K562 (cell line): ENCODE measurements at regions not wholly inside any gene's neighbourhood (a gene's known extent, or its start where the extent isn't known, plus 50 kb on each side); places are given as distances from the start of the nearest gene placed in this dataset.

Experiments
- ATAC-seq: fragments of 200-7000 bp; cut with Tn5 transposase; 3 replicates; pipeline ENCODE4 v1.9.1; 2020; ENCODE audit warnings: moderate library complexity
- BruUV-seq: library from RNA; stranded (reverse); fragments of 400-500 nt; replicated peaks from 2 replicates; lab custom pipeline; 2021; lab: Mats Ljungman, UMichigan
- CTCF ChIA-PET: fragments of 300-600 bp; formaldehyde crosslinking; extraction: SDS; loops from one replicate; lab custom pipeline; 2021; ENCODE audit warnings: low intra/inter-chr PET ratio; lab: Yijun Ruan, JAX
- POLR2A ChIA-PET: fragments of 300-600, 350-650 bp; sonication (Branson Sonifier 250); formaldehyde crosslinking; extraction: SDS; loops from one replicate; lab custom pipeline; 2021; ENCODE audit warnings: antibody characterized with exemption, inconsistent platforms; lab: Yijun Ruan, JAX
- DNase-seq, 4 experiments: peaks; one replicate each; pipeline versions ENCODE4 v3.0.0 to v3.0.0-alpha.2; 2011 to 2018; ENCODE audit warnings: low spot score in 3 of 4, mixed read lengths in 3 of 4; ENCODE audit errors: extremely low read depth in 1 of 4
- FAIRE-seq: peaks from 2 replicates; lab custom pipeline; 2011; peaks lifted over from hg19 to GRCh38; lab: Jason Lieb, UNC
- H2AFZ ChIP-seq: 2 replicates; pipeline ENCODE4 v1.6.0; 2011; ENCODE audit warnings: low read depth, low read length, control low read depth, inconsistent platforms
- H3K27ac ChIP-seq: fragments of 200-600 bp; 3 replicates; pipeline ENCODE4 v1.8.0; 2011; ENCODE audit warnings: low read depth, mild to moderate bottlenecking, control low read depth, inconsistent platforms, low read length, moderate library complexity, mixed read lengths; ENCODE audit errors: extremely low read depth
- H3K27me3 ChIP-seq, 2 experiments: fragments of 300-600 bp in 1 of 2; 2 replicates in 1 of 2; 3 replicates in 1 of 2; pipeline versions ENCODE4 v1.6.0 to v1.8.0; 2011; ENCODE audit warnings: inconsistent platforms in 2 of 2, low read length in 2 of 2, mild to moderate bottlenecking in 1 of 2, mixed read lengths in 1 of 2, moderate library complexity in 1 of 2; ENCODE audit not compliant: control insufficient read depth in 2 of 2, insufficient read depth in 2 of 2
- H3K36me3 ChIP-seq: fragments of 300-600 bp; 3 replicates; pipeline ENCODE4 v1.8.0; 2011; ENCODE audit warnings: mild to moderate bottlenecking, low read length, inconsistent platforms; ENCODE audit not compliant: control insufficient read depth, insufficient read depth
- H3K4me1 ChIP-seq, 2 experiments: fragments of 200-600 bp in 1 of 2; replicated peaks in 1 of 2; 2 replicates in 1 of 2; 3 replicates in 1 of 2; pipeline versions ENCODE4 v1.5.1 to v1.8.0; 2011; ENCODE audit warnings: inconsistent platforms in 2 of 2, low read length in 2 of 2, mild to moderate bottlenecking in 1 of 2, mixed read lengths in 1 of 2, moderate library complexity in 1 of 2; ENCODE audit not compliant: control insufficient read depth in 2 of 2, insufficient read depth in 2 of 2
- H3K4me2 ChIP-seq: 2 replicates; pipeline ENCODE4 v1.6.1; 2011; ENCODE audit warnings: low read length, control low read depth, inconsistent platforms, mixed read lengths; ENCODE audit not compliant: insufficient read depth
- H3K4me3 ChIP-seq: fragments of 200-600 bp; sonication (generic), shearing (Covaris generic); 2 replicates; pipeline ENCODE4 v1.5.1; 2016; ENCODE audit warnings: control low read depth, inconsistent platforms
- H3K79me2 ChIP-seq: fragments of 200-600 bp; 3 replicates; pipeline ENCODE4 v1.8.0; 2011; ENCODE audit warnings: low read length, inconsistent platforms; ENCODE audit not compliant: control insufficient read depth, insufficient read depth
- H3K9ac ChIP-seq, 2 experiments: 2 replicates each; pipeline versions ENCODE4 v1.6.0 to v1.6.1; 2011; ENCODE audit warnings: low read depth in 2 of 2, low read length in 2 of 2, control low read depth in 1 of 2, inconsistent platforms in 1 of 2, mild to moderate bottlenecking in 1 of 2, mixed read lengths in 1 of 2; ENCODE audit not compliant: insufficient read depth in 1 of 2
- H3K9me1 ChIP-seq: one replicate; pipeline ENCODE4 v1.6.0; 2011; ENCODE audit warnings: inconsistent platforms, mild to moderate bottlenecking, low read length, moderate library complexity; ENCODE audit not compliant: control insufficient read depth, insufficient read depth
- H3K9me3 ChIP-seq: replicated peaks from 2 replicates; pipeline ENCODE4 v1.5.1; 2011; ENCODE audit warnings: low read depth, low read length, inconsistent platforms; ENCODE audit not compliant: control insufficient read depth, insufficient read depth
- H4K20me1 ChIP-seq: replicated peaks from 2 replicates; pipeline ENCODE4 v1.6.1; 2011; ENCODE audit warnings: low read length, inconsistent platforms, mixed read lengths; ENCODE audit not compliant: control insufficient read depth, insufficient read depth
- PRPF4 ChIP-seq: fragments of 200-400 bp; formaldehyde crosslinking; IDR thresholded peaks from one replicate; pipeline ENCODE4 v1.6.1; 2017; ENCODE audit warnings: low read length, low read depth, mild to moderate bottlenecking; ENCODE audit not compliant: insufficient read depth, poor library complexity, severe bottlenecking
- RBM25 ChIP-seq: fragments of 200-400 bp; formaldehyde crosslinking; IDR thresholded peaks from 2 replicates; pipeline ENCODE4 v1.6.1; 2018; ENCODE audit warnings: low read length, low read depth, moderate library complexity; ENCODE audit not compliant: severe bottlenecking
- ZNF121 ChIP-seq: sonication (generic); formaldehyde crosslinking; conservative IDR thresholded peaks from 2 replicates; pipeline ENCODE4 v1.8.0; 2022; ENCODE audit warnings: missing genetic modification reagents
- ZNF184 ChIP-seq: sonication (generic); formaldehyde crosslinking; IDR thresholded peaks from 2 replicates; pipeline ENCODE4 v1.5.0; 2020; ENCODE audit warnings: missing genetic modification reagents
- WGBS: fragments of 100-300 bp; shearing (Covaris generic); methylation state at CpG from one replicate; pipeline ENCODE4 v1.1.6; 2016; ENCODE audit warnings: low coverage, mixed read lengths; ENCODE audit not compliant: insufficient coverage; ENCODE audit errors: missing lambda C conversion rate; 5-methylcytosine and 5-hydroxymethylcytosine counted together
- in situ Hi-C: fragments of 300-500 bp; cut with MboI; formaldehyde crosslinking; loops from 4 replicates; pipeline ENCODE4 v1.15.0; 2018; ENCODE audit warnings: inconsistent platforms, mixed read lengths
- intact Hi-C: fragments of 100-400 bp; cut with micrococcal nuclease; formaldehyde crosslinking; loops from 2 replicates; pipeline ENCODE4 v1.14.2; 2022
- TF ChIP-seq, protein P1 (sequence below): fragments of 450-650 bp; IDR thresholded peaks from 2 replicates; pipeline ENCODE4 v1.6.1; 2014; ENCODE audit warnings: low read depth, mild to moderate bottlenecking, moderate library complexity, borderline replicate concordance

DNA sequence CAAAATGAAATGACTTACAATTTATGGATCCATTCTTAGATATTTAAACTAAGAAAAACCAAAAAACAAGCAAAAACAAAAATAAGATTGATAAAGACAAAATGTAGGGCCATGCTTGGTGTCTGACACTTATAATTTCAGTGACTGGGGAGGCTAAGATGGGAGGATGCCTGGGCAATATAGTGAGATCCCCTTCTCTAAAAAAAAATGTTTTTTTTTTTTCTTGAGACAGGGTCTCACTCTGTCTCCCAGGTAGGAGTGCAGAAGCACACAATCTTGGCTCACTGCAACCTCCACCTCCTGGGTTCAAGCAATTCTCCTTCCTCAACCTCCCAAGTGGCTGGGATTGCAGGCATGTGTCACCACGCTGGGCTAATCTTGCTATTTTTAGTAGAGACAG is 92.4 kb downstream of the HFE start:
- no peak overlapping the region for H3K4me2 ChIP-seq
- peaks cover 7% of the 10 kb centered on the region; the same call in 1 of the 3 replicates for H3K36me3 ChIP-seq
- peaks cover 0 to 2% of the 10 kb centered on the region in 2 experiments; a peak in 4 of 5 replicates for H3K4me1 ChIP-seq
- no peaks in the 10 kb centered on the region for H3K9me1 ChIP-seq
- FAIRE-seq, result no peak
- ChIA-PET CTCF (interaction anchor here (0.6 kb wide), 1 partner anchor 235 kb away, joined by 3 read pairs; no protein-coding TSS in a partner anchor), POLR2A (interaction anchor here (0.7 to 11.9 kb wide), 5 partner anchors 11 to 389 kb away, joined by 3 to 323 read pairs (median 4); a partner anchor contains a TSS)
- BruUV-seq, result no TSS peak
- intact Hi-C loops (loop anchor here (5.0 kb wide), 2 partner anchors 133 to 373 kb away; no protein-coding TSS in a partner anchor), in situ Hi-C loops (loop anchor here (25.0 kb wide), 1 partner anchor 383 kb away; no protein-coding TSS in a partner anchor)
- H3K27me3 ChIP-seq, result no peaks in the 10 kb centered on the region
- WGBS, result 67% methylated on average over 1 of the region's 1 CpG
- no peak overlapping the region for H2AFZ ChIP-seq
- no peak for TF ChIP-seq ZNF184 (CRISPR knock-in tag)
- TF ChIP-seq RBM25, result peak; percentile 72
- TF ChIP-seq PRPF4, result peak; percentile 58
- TF ChIP-seq ZNF121 (CRISPR knock-in tag), result peak; percentile 78
- no peak overlapping the region for H3K27ac ChIP-seq
- no peak for DNase-seq
- no peak for ATAC-seq
- H3K9me3 ChIP-seq, result no peaks in the 10 kb centered on the region
- H3K79me2 ChIP-seq, result peaks cover 27% of the 10 kb centered on the region
- H3K4me3 ChIP-seq, result no peak overlapping the region
- H3K9ac ChIP-seq, result no peak overlapping the region
- H4K20me1 ChIP-seq, result no peaks in the 10 kb centered on the region

- no peak for FAIRE-seq
- peaks cover 14% of the 10 kb centered on the region; the same call in 1 of the 3 replicates for H3K36me3 ChIP-seq
- H3K27ac ChIP-seq, result no peak overlapping the region
- DNase-seq, result no peak
- CTCF ChIA-PET, result no interaction called here
- no peak overlapping the region for H2AFZ ChIP-seq
- H3K79me2 ChIP-seq, result peaks cover 23% of the 10 kb centered on the region
- H3K9me3 ChIP-seq, result no peaks in the 10 kb centered on the region
- peaks cover 0 to 2% of the 10 kb centered on the region in 2 experiments; a peak in 3 of 5 replicates for H3K4me1 ChIP-seq
- no peaks in the 10 kb centered on the region for H3K27me3 ChIP-seq
- H4K20me1 ChIP-seq, result no peaks in the 10 kb centered on the region
- H3K9ac ChIP-seq, result no peak overlapping the region
- in situ Hi-C loops (loop anchor here (25.0 kb wide), 1 partner anchor 382 kb away; no protein-coding TSS in a partner anchor), intact Hi-C loops (no loop called here)
- no TSS peak for BruUV-seq
- no peak overlapping the region for H3K4me3 ChIP-seq
- TF ChIP-seq, protein P1, sequence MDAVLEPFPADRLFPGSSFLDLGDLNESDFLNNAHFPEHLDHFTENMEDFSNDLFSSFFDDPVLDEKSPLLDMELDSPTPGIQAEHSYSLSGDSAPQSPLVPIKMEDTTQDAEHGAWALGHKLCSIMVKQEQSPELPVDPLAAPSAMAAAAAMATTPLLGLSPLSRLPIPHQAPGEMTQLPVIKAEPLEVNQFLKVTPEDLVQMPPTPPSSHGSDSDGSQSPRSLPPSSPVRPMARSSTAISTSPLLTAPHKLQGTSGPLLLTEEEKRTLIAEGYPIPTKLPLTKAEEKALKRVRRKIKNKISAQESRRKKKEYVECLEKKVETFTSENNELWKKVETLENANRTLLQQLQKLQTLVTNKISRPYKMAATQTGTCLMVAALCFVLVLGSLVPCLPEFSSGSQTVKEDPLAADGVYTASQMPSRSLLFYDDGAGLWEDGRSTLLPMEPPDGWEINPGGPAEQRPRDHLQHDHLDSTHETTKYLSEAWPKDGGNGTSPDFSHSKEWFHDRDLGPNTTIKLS, result no peak
- no peak for ATAC-seq
- no peaks in the 10 kb centered on the region for H3K9me1 ChIP-seq
- POLR2A ChIA-PET, result interaction anchor here (1.7 to 11.9 kb wide), 2 partner anchors 11 to 36 kb away, joined by 7 to 323 read pairs; a partner anchor contains a TSS
- H3K4me2 ChIP-seq, result no peak overlapping the region
- WGBS, result 82% methylated on average over 7 of the region's 7 CpGs
Observed at GRCh38 chr6:26180346-26180745, 93.1 kb downstream of the HFE start.
